Body of pancreas (tissue), 4 donors: ENCODE measurements at regions not wholly inside any gene's neighbourhood (a gene's known extent, or its start where the extent isn't known, plus 50 kb on each side); places are given as distances from the start of the nearest gene placed in this dataset.

Experiments
- CTCF ChIP-seq, 7 experiments: fragments of 450-650 bp in 4 of 7; fragments of 200-600 bp in 3 of 7; sonication (generic) in 3 of 7; IDR thresholded peaks; one replicate each; pipeline ENCODE4 v1.5.1; 2016 to 2019; ENCODE audit warnings: antibody characterized with exemption in 7 of 7
- POLR2A ChIP-seq, 3 donors: fragments of 450-650 bp; IDR thresholded peaks; one replicate each; pipeline ENCODE4 v1.6.1; 2016; ENCODE audit warnings: antibody characterized with exemption in 3 of 3, mild to moderate bottlenecking in 2 of 3

GRCh38 chr12:91588874-91589454, 406.3 kb upstream of the DCN start:
- TF ChIP-seq CTCF (IDR thresholded peaks at IDR 0.05) (no peak), POLR2A (IDR thresholded peaks at IDR 0.05) (no peak)
